IPS-20b (cell line): ENCODE measurements at regions not wholly inside any gene's neighbourhood (a gene's known extent, or its start where the extent isn't known, plus 50 kb on each side); places are given as distances from the start of the nearest gene placed in this dataset.

Experiments
- H3K27ac ChIP-seq: one replicate; pipeline ENCODE4 v1.5.1; 2013; ENCODE audit warnings: low read length
- H3K27me3 ChIP-seq: 2 replicates; pipeline ENCODE4 v1.6.1; 2013; ENCODE audit warnings: mild to moderate bottlenecking, low read length, inconsistent platforms; ENCODE audit not compliant: insufficient read depth
- H3K36me3 ChIP-seq: 2 replicates; pipeline ENCODE4 v1.6.1; 2013; ENCODE audit warnings: low read depth, mild to moderate bottlenecking, inconsistent platforms, low read length, moderate library complexity; ENCODE audit not compliant: insufficient read depth
- H3K4me1 ChIP-seq: 2 replicates; pipeline ENCODE4 v1.6.1; 2013; ENCODE audit warnings: mild to moderate bottlenecking, control low read depth, inconsistent platforms, low read length, moderate library complexity; ENCODE audit not compliant: insufficient read depth
- H3K4me3 ChIP-seq: 2 replicates; pipeline ENCODE4 v1.5.1; 2013; ENCODE audit warnings: mild to moderate bottlenecking, low read length, inconsistent platforms
- H3K9ac ChIP-seq: 2 replicates; pipeline ENCODE4 v1.6.1; 2013; ENCODE audit warnings: low read depth, mild to moderate bottlenecking, inconsistent platforms, low read length, moderate library complexity
- H3K9me3 ChIP-seq: 2 replicates; pipeline ENCODE4 v1.6.1; 2013; ENCODE audit warnings: mild to moderate bottlenecking, low read depth, low read length, inconsistent platforms; ENCODE audit not compliant: insufficient read depth

GRCh38 chr20:19807946-19808330, 49.9 kb downstream of the RIN2 start:
- no peaks in the 10 kb centered on the region for H3K36me3 ChIP-seq

GRCh38 chr20:19808498-19808897, 50.4 kb downstream of the RIN2 start:
- no peak overlapping the region for H3K9ac ChIP-seq
- no peaks in the 10 kb centered on the region for H3K9me3 ChIP-seq
- H3K27me3 ChIP-seq = no peaks in the 10 kb centered on the region
- no peaks in the 10 kb centered on the region for H3K36me3 ChIP-seq
- H3K4me1 ChIP-seq = no peaks in the 10 kb centered on the region
- no peak overlapping the region for H3K4me3 ChIP-seq
- no peak overlapping the region for H3K27ac ChIP-seq

More at GRCh38 chr20:19807946-19808330, 49.9 kb downstream of the RIN2 start:
- no peak overlapping the region for H3K4me3 ChIP-seq
- no peak overlapping the region for H3K9ac ChIP-seq
- no peaks in the 10 kb centered on the region for H3K27me3 ChIP-seq
- no peaks in the 10 kb centered on the region for H3K4me1 ChIP-seq
- H3K27ac ChIP-seq = no peak overlapping the region
- no peaks in the 10 kb centered on the region for H3K9me3 ChIP-seq

GRCh38 chr20:19809505-19809904, 51.4 kb downstream of the RIN2 start:
- Histone ChIP-seq H3K9ac (no peak overlapping the region), H3K27me3 (no peaks in the 10 kb centered on the region), H3K36me3 (no peaks in the 10 kb centered on the region), H3K9me3 (no peaks in the 10 kb centered on the region), H3K4me1 (no peaks in the 10 kb centered on the region), H3K4me3 (no peak overlapping the region), H3K27ac (no peak overlapping the region)

DNA sequence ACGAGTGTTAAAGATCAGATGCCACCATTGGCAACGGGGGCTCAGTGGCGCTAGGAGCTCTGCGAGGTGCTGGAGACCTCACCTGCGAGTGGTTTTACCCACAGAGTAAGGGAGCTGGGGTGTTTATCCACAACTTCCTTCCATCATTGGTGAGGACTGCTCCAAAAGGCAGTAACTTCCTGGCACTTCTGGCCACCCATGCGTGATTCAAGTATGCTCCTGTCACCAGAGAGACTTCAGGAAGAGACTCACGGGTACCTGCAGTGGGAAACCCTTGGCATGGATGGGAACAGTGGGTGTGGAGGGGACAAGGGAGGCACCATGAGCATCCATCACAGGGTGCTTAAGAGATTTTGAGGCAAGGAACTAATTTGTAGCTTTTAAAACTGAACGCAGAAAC, 53.2 kb downstream of the RIN2 start:
- Histone ChIP-seq H3K27ac (no peak overlapping the region), H3K27me3 (no peaks in the 10 kb centered on the region), H3K4me3 (no peak overlapping the region), H3K36me3 (no peaks in the 10 kb centered on the region), H3K4me1 (no peaks in the 10 kb centered on the region), H3K9me3 (no peaks in the 10 kb centered on the region), H3K9ac (no peak overlapping the region)

- Histone ChIP-seq H3K4me3 (no peak overlapping the region), H3K9me3 (no peaks in the 10 kb centered on the region), H3K27ac (no peak overlapping the region), H3K4me1 (no peaks in the 10 kb centered on the region), H3K9ac (no peak overlapping the region), H3K36me3 (no peaks in the 10 kb centered on the region), H3K27me3 (no peaks in the 10 kb centered on the region)
These were observed 54.0 kb downstream of the RIN2 start for GRCh38 chr20:19812056-19812455.

GRCh38 chr20:19812696-19813095, 54.6 kb downstream of the RIN2 start:
- no peak overlapping the region for H3K4me3 ChIP-seq
- H3K36me3 ChIP-seq = no peaks in the 10 kb centered on the region
- no peaks in the 10 kb centered on the region for H3K4me1 ChIP-seq
- H3K27me3 ChIP-seq = no peaks in the 10 kb centered on the region
- no peak overlapping the region for H3K9ac ChIP-seq
- no peaks in the 10 kb centered on the region for H3K9me3 ChIP-seq
- H3K27ac ChIP-seq = no peak overlapping the region

- H3K9me3 ChIP-seq = no peaks in the 10 kb centered on the region
- H3K27ac ChIP-seq = no peak overlapping the region
- H3K27me3 ChIP-seq = no peaks in the 10 kb centered on the region
- no peak overlapping the region for H3K9ac ChIP-seq
- H3K4me3 ChIP-seq = no peak overlapping the region
- H3K36me3 ChIP-seq = no peaks in the 10 kb centered on the region
- H3K4me1 ChIP-seq = no peaks in the 10 kb centered on the region
These were observed 56.0 kb downstream of the RIN2 start for GRCh38 chr20:19813846-19814640.

GRCh38 chr20:19815553-19815991, 57.5 kb downstream of the RIN2 start:
- Histone ChIP-seq H3K9ac (no peak overlapping the region), H3K27ac (no peak overlapping the region), H3K9me3 (no peaks in the 10 kb centered on the region), H3K36me3 (no peaks in the 10 kb centered on the region), H3K4me1 (no peaks in the 10 kb centered on the region), H3K27me3 (no peaks in the 10 kb centered on the region), H3K4me3 (no peak overlapping the region)

- Histone ChIP-seq H3K27me3 (no peaks in the 10 kb centered on the region), H3K4me1 (no peaks in the 10 kb centered on the region), H3K36me3 (no peaks in the 10 kb centered on the region), H3K4me3 (no peak overlapping the region), H3K9me3 (no peaks in the 10 kb centered on the region), H3K9ac (no peak overlapping the region), H3K27ac (no peak overlapping the region)
These were observed 58.3 kb downstream of the RIN2 start for GRCh38 chr20:19816386-19816785.

GRCh38 chr20:19817017-19817416, 59.0 kb downstream of the RIN2 start:
- no peaks in the 10 kb centered on the region for H3K27me3 ChIP-seq
- no peaks in the 10 kb centered on the region for H3K4me1 ChIP-seq
- H3K36me3 ChIP-seq = no peaks in the 10 kb centered on the region
- no peaks in the 10 kb centered on the region for H3K9me3 ChIP-seq
- no peak overlapping the region for H3K9ac ChIP-seq
- no peak overlapping the region for H3K27ac ChIP-seq
- H3K4me3 ChIP-seq = no peak overlapping the region

- no peaks in the 10 kb centered on the region for H3K27me3 ChIP-seq
- no peak overlapping the region for H3K27ac ChIP-seq
- no peak overlapping the region for H3K4me3 ChIP-seq
- H3K4me1 ChIP-seq = no peaks in the 10 kb centered on the region
- H3K9ac ChIP-seq = no peak overlapping the region
- H3K9me3 ChIP-seq = no peaks in the 10 kb centered on the region
- no peaks in the 10 kb centered on the region for H3K36me3 ChIP-seq
These were observed 61.1 kb downstream of the RIN2 start for GRCh38 chr20:19819149-19819548.

DNA sequence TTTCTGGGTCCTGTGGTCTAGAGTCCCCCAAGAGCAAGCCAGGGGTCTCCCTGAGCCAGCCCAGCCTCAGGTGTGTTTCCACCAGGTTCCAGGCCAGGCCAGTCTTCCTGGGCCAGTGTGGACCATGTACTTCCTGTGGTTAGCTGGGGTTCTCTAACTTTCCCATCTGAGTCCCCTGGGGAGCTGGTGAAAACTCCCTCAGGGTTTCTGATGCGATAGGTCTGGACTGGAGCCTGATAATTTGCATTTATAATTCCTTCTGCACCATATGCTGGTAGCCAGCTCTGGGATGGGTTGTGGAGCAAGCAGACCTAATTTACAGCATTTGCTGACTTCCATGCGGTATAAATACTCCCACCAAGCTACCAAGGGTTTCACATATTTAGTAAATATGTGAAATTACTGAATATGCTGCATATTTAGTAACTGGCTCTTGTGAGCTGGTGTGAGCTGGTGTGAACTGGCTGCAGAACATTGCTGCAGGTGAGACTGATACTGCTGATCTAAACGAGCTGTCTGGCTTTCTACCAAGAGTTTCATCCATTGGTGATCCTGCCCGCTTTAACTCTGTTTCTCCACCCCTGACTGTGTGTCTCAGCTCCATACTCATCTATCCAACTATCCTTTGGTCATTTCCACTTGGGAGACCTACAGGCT, 62.6 kb downstream of the RIN2 start:
- no peak overlapping the region for H3K9ac ChIP-seq
- no peaks in the 10 kb centered on the region for H3K4me1 ChIP-seq
- no peaks in the 10 kb centered on the region for H3K27me3 ChIP-seq
- no peaks in the 10 kb centered on the region for H3K36me3 ChIP-seq
- no peaks in the 10 kb centered on the region for H3K9me3 ChIP-seq
- no peak overlapping the region for H3K27ac ChIP-seq
- no peak overlapping the region for H3K4me3 ChIP-seq
